K562 (cell line): ENCODE measurements at regions not wholly inside any gene's neighbourhood (a gene's known extent, or its start where the extent isn't known, plus 50 kb on each side); places are given as distances from the start of the nearest gene placed in this dataset.

ENCODE experiments used
- HDGF ChIP-seq: fragments of 450-650 bp; IDR thresholded peaks from 2 replicates; pipeline ENCODE4 v1.6.1; 2016
- MEF2D ChIP-seq: conservative IDR thresholded peaks from 2 replicates; pipeline ENCODE4 v1.6.1; 2016; ENCODE audit warnings: low read depth, missing genetic modification characterization, missing compliant biosample characterization
- NFRKB ChIP-seq: fragments of 450-650 bp; IDR thresholded peaks from 2 replicates; pipeline ENCODE4 v1.6.1; 2016; ENCODE audit warnings: low read depth
- NR2F6 ChIP-seq: fragments of 450-650 bp; formaldehyde crosslinking; IDR thresholded peaks from 2 replicates; pipeline ENCODE4 v1.4.0; 2020; ENCODE audit warnings: mild to moderate bottlenecking
- POLR2AphosphoS2 ChIP-seq: IDR thresholded peaks from 2 replicates; pipeline ENCODE4 v1.6.1; 2012; ENCODE audit warnings: low read length, improper control_type of control experiment
- POLR2AphosphoS5 ChIP-seq: IDR thresholded peaks from 2 replicates; pipeline ENCODE4 v1.6.1; 2011; ENCODE audit warnings: mild to moderate bottlenecking, low read depth, low read length, moderate library complexity; ENCODE audit not compliant: control insufficient read depth, insufficient read depth
- SIN3A ChIP-seq, 2 experiments: fragments of 150-350 bp in 1 of 2; IDR thresholded peaks; 2 replicates each; pipeline ENCODE4 v1.6.1; 2011 to 2016; ENCODE audit warnings: borderline replicate concordance in 2 of 2, low read depth in 2 of 2, low read length in 2 of 2, mild to moderate bottlenecking in 2 of 2, moderate library complexity in 2 of 2; ENCODE audit not compliant: control insufficient read depth in 1 of 2
- ZNF24 ChIP-seq: fragments of 450-650 bp; IDR thresholded peaks from 2 replicates; pipeline ENCODE4 v1.6.1; 2016
- TF ChIP-seq, protein P1 (sequence below), 3 experiments: IDR thresholded peaks in 2 of 3; conservative IDR thresholded peaks in 1 of 3; 2 replicates each; pipeline ENCODE4 v1.5.1; 2011 to 2012; ENCODE audit warnings: low read length in 3 of 3, mild to moderate bottlenecking in 3 of 3, control low read depth in 2 of 3, improper control_type of control experiment in 1 of 3, inconsistent platforms in 1 of 3, low read depth in 1 of 3, mixed read lengths in 1 of 3, moderate library complexity in 1 of 3; ENCODE audit not compliant: insufficient read depth in 2 of 3
- TF ChIP-seq, protein P2 (sequence below), 2 experiments: fragments of 450-650 bp; conservative IDR thresholded peaks; 2 replicates each; pipeline ENCODE4 v1.6.1; 2017; ENCODE audit warnings: mild to moderate bottlenecking in 2 of 2, moderate library complexity in 2 of 2

- TF ChIP-seq, protein P1, sequence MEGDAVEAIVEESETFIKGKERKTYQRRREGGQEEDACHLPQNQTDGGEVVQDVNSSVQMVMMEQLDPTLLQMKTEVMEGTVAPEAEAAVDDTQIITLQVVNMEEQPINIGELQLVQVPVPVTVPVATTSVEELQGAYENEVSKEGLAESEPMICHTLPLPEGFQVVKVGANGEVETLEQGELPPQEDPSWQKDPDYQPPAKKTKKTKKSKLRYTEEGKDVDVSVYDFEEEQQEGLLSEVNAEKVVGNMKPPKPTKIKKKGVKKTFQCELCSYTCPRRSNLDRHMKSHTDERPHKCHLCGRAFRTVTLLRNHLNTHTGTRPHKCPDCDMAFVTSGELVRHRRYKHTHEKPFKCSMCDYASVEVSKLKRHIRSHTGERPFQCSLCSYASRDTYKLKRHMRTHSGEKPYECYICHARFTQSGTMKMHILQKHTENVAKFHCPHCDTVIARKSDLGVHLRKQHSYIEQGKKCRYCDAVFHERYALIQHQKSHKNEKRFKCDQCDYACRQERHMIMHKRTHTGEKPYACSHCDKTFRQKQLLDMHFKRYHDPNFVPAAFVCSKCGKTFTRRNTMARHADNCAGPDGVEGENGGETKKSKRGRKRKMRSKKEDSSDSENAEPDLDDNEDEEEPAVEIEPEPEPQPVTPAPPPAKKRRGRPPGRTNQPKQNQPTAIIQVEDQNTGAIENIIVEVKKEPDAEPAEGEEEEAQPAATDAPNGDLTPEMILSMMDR (IDR thresholded peaks at IDR 0.05 in 2 of 3, conservative IDR thresholded peaks at IDR 0.05 in 1 of 3; ENCODE audit: insufficient read depth in 2 of 3, low read depth in 1 of 3, low read length in 3 of 3) = no peak
- TF ChIP-seq, protein P2, sequence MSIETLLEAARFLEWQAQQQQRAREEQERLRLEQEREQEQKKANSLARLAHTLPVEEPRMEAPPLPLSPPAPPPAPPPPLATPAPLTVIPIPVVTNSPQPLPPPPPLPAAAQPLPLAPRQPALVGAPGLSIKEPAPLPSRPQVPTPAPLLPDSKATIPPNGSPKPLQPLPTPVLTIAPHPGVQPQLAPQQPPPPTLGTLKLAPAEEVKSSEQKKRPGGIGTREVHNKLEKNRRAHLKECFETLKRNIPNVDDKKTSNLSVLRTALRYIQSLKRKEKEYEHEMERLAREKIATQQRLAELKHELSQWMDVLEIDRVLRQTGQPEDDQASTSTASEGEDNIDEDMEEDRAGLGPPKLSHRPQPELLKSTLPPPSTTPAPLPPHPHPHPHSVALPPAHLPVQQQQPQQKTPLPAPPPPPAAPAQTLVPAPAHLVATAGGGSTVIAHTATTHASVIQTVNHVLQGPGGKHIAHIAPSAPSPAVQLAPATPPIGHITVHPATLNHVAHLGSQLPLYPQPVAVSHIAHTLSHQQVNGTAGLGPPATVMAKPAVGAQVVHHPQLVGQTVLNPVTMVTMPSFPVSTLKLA (conservative IDR thresholded peaks at IDR 0.05) = no peak
- TF ChIP-seq NFRKB (no peak), SIN3A (IDR thresholded peaks at IDR 0.05; ENCODE audit: borderline replicate concordance in 2 of 2, control insufficient read depth in 1 of 2, low read depth in 2 of 2, low read length in 2 of 2) (no peak), HDGF (no peak), MEF2D (no peak), NR2F6 (CRISPR knock-in tag) (no peak), POLR2AphosphoS5 (no peak), ZNF24 (no peak), POLR2AphosphoS2 (no peak)
These were observed 929.8 kb upstream of the SLITRK1 start for GRCh38 chr13:84812078-84812477.
